HL-60 (cell line): ENCODE measurements at regions not wholly inside any gene's neighbourhood (a gene's known extent, or its start where the extent isn't known, plus 50 kb on each side); places are given as distances from the start of the nearest gene placed in this dataset.

ENCODE experiments used
- POLR2AphosphoS5 ChIP-seq: IDR thresholded peaks from 2 replicates; pipeline ENCODE4 v1.6.1; 2012; ENCODE audit warnings: low read depth
- TF ChIP-seq, protein P1 (sequence below): IDR thresholded peaks from one replicate; pipeline ENCODE4 v1.5.1; 2011; ENCODE audit warnings: low read length, control low read depth, inconsistent platforms; ENCODE audit not compliant: insufficient read depth

DNA sequence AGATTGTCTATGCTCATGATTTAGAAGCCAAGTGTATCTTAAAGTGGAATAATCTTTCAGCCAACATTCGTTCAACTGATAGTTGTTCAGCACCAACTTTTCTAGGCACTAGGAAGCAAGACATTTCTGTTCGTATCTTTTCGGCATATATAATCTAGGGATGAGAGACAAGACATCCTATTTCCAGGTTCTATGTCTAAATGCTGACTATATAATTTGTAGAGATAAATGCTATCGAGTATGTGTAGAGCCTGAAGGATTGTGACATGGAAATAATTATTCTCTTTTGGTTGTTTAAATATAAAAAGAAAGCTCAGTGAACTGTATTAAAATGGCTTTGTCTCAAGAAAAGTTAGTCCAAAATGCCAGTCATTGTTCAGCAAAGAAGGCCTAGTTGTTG, 371.6 kb downstream of the DOK5 start:
- TF ChIP-seq, protein P1, sequence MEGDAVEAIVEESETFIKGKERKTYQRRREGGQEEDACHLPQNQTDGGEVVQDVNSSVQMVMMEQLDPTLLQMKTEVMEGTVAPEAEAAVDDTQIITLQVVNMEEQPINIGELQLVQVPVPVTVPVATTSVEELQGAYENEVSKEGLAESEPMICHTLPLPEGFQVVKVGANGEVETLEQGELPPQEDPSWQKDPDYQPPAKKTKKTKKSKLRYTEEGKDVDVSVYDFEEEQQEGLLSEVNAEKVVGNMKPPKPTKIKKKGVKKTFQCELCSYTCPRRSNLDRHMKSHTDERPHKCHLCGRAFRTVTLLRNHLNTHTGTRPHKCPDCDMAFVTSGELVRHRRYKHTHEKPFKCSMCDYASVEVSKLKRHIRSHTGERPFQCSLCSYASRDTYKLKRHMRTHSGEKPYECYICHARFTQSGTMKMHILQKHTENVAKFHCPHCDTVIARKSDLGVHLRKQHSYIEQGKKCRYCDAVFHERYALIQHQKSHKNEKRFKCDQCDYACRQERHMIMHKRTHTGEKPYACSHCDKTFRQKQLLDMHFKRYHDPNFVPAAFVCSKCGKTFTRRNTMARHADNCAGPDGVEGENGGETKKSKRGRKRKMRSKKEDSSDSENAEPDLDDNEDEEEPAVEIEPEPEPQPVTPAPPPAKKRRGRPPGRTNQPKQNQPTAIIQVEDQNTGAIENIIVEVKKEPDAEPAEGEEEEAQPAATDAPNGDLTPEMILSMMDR, result no peak
- no peak for TF ChIP-seq POLR2AphosphoS5
